ENCODE measurements at regions not wholly inside any gene's neighbourhood (a gene's known extent, or its start where the extent isn't known, plus 50 kb on each side); places are given as distances from the start of the nearest gene placed in this dataset.
"Not testable (repeated sequence)": the region's sequence is repeated elsewhere in the genome, so short reads cannot be mapped to it uniquely, and the experiment has no call there.

GRCh38 chr4:179666226-179666625, 2224.0 kb upstream of the AGA start:
- Histone ChIP-seq H3K79me2 (ENCODE audit: low read length) (no peaks in the 10 kb centered on the region), H3K27ac (ENCODE audit: low read length) (no peak overlapping the region), H3K9me2 (replicated peaks; ENCODE audit: insufficient read depth, low read length) (no peaks in the 10 kb centered on the region), H3K4me1 (ENCODE audit: low read length) (no peaks in the 10 kb centered on the region), H3K9me3 (replicated peaks; ENCODE audit: insufficient read depth, low read length) (no peaks in the 10 kb centered on the region), H4K20me1 (ENCODE audit: insufficient read depth, low read length) (no peaks in the 10 kb centered on the region), H3K4me2 (ENCODE audit: low read depth, low read length) (no peak overlapping the region), H3K27me3 (replicated peaks; ENCODE audit: insufficient read depth, low read length) (no peaks in the 10 kb centered on the region), H3F3A (ENCODE audit: insufficient read depth, low read length) (no peaks in the 10 kb centered on the region), H3K9ac (ENCODE audit: low read length) (no peak overlapping the region), H2AFZ (ENCODE audit: low read length) (no peak overlapping the region), H3K36me3 (replicated peaks; ENCODE audit: insufficient read depth, low read length) (no peaks in the 10 kb centered on the region), H3K4me3 (ENCODE audit: low read length) (no peak overlapping the region)
- DNase-seq: no peak
- TF ChIP-seq EZH2 (optimal IDR thresholded peaks at IDR 0.05; ENCODE audit: low read depth, low read length) (no peak), CTCF (IDR thresholded peaks at IDR 0.05; ENCODE audit: low read length) (no peak), EZH2phosphoT487 (IDR thresholded peaks at IDR 0.05; ENCODE audit: low read length) (no peak)

GRCh38 chr4:179671609-179672008, 2229.4 kb upstream of the AGA start:
- H3K4me2 ChIP-seq (ENCODE audit: low read depth, low read length): no peak overlapping the region
- no peaks in the 10 kb centered on the region for H3K9me2 ChIP-seq (replicated peaks; ENCODE audit: insufficient read depth, low read length)
- H3F3A ChIP-seq (ENCODE audit: insufficient read depth, low read length): no peaks in the 10 kb centered on the region
- no peak for DNase-seq
- H3K36me3 ChIP-seq (replicated peaks; ENCODE audit: insufficient read depth, low read length): no peaks in the 10 kb centered on the region
- H3K9ac ChIP-seq (ENCODE audit: low read length): no peak overlapping the region
- no peaks in the 10 kb centered on the region for H3K9me3 ChIP-seq (replicated peaks; ENCODE audit: insufficient read depth, low read length)
- no peak overlapping the region for H3K4me3 ChIP-seq (ENCODE audit: low read length)
- no peak overlapping the region for H3K27ac ChIP-seq (ENCODE audit: low read length)
- H2AFZ ChIP-seq (ENCODE audit: low read length): no peak overlapping the region
- no peaks in the 10 kb centered on the region for H3K4me1 ChIP-seq (ENCODE audit: low read length)
- no peak for TF ChIP-seq EZH2phosphoT487 (IDR thresholded peaks at IDR 0.05; ENCODE audit: low read length)
- no peak for TF ChIP-seq EZH2 (optimal IDR thresholded peaks at IDR 0.05; ENCODE audit: low read depth, low read length)
- no peak for TF ChIP-seq CTCF (IDR thresholded peaks at IDR 0.05; ENCODE audit: low read length)
- no peaks in the 10 kb centered on the region for H3K27me3 ChIP-seq (replicated peaks; ENCODE audit: insufficient read depth, low read length)
- H4K20me1 ChIP-seq (ENCODE audit: insufficient read depth, low read length): no peaks in the 10 kb centered on the region
- H3K79me2 ChIP-seq (ENCODE audit: low read length): no peaks in the 10 kb centered on the region

- no peak for TF ChIP-seq EZH2phosphoT487 (IDR thresholded peaks at IDR 0.05; ENCODE audit: low read length)
- TF ChIP-seq CTCF (IDR thresholded peaks at IDR 0.05; ENCODE audit: low read length): no peak
- no peak for TF ChIP-seq EZH2 (optimal IDR thresholded peaks at IDR 0.05; ENCODE audit: low read depth, low read length)
- Histone ChIP-seq H3F3A (ENCODE audit: insufficient read depth, low read length) (no peaks in the 10 kb centered on the region), H3K27ac (ENCODE audit: low read length) (no peak overlapping the region), H3K4me1 (ENCODE audit: low read length) (no peaks in the 10 kb centered on the region), H3K27me3 (replicated peaks; ENCODE audit: insufficient read depth, low read length) (no peaks in the 10 kb centered on the region), H3K9ac (ENCODE audit: low read length) (no peak overlapping the region), H4K20me1 (ENCODE audit: insufficient read depth, low read length) (no peaks in the 10 kb centered on the region), H3K79me2 (ENCODE audit: low read length) (no peaks in the 10 kb centered on the region), H3K4me2 (ENCODE audit: low read depth, low read length) (no peak overlapping the region), H3K9me3 (replicated peaks; ENCODE audit: insufficient read depth, low read length) (no peaks in the 10 kb centered on the region), H3K4me3 (ENCODE audit: low read length) (no peak overlapping the region), H3K9me2 (replicated peaks; ENCODE audit: insufficient read depth, low read length) (no peaks in the 10 kb centered on the region), H3K36me3 (replicated peaks; ENCODE audit: insufficient read depth, low read length) (no peaks in the 10 kb centered on the region), H2AFZ (ENCODE audit: low read length) (no peak overlapping the region)
- DNase-seq: no peak
Measured at GRCh38 chr4:179678093-179678814, 2236.0 kb upstream of the AGA start.

GRCh38 chr4:179683661-179684060, 2241.4 kb upstream of the AGA start:
- H3K36me3 ChIP-seq (replicated peaks; ENCODE audit: insufficient read depth, low read length); H3K4me1 ChIP-seq (ENCODE audit: low read length); H3K9me2 ChIP-seq (replicated peaks; ENCODE audit: insufficient read depth, low read length); H3F3A ChIP-seq (ENCODE audit: insufficient read depth, low read length); DNase-seq; H3K4me3 ChIP-seq (ENCODE audit: low read length); H3K27ac ChIP-seq (ENCODE audit: low read length); H2AFZ ChIP-seq (ENCODE audit: low read length); H3K4me2 ChIP-seq (ENCODE audit: low read depth, low read length); H3K27me3 ChIP-seq (replicated peaks; ENCODE audit: insufficient read depth, low read length); H3K9me3 ChIP-seq (replicated peaks; ENCODE audit: insufficient read depth, low read length); H4K20me1 ChIP-seq (ENCODE audit: insufficient read depth, low read length); H3K9ac ChIP-seq (ENCODE audit: low read length); H3K79me2 ChIP-seq (ENCODE audit: low read length): not testable (repeated sequence)

All from MM.1S (cell line).